ENCODE measurements at regions not wholly inside any gene's neighbourhood (a gene's known extent, or its start where the extent isn't known, plus 50 kb on each side); places are given as distances from the start of the nearest gene placed in this dataset.

DNA sequence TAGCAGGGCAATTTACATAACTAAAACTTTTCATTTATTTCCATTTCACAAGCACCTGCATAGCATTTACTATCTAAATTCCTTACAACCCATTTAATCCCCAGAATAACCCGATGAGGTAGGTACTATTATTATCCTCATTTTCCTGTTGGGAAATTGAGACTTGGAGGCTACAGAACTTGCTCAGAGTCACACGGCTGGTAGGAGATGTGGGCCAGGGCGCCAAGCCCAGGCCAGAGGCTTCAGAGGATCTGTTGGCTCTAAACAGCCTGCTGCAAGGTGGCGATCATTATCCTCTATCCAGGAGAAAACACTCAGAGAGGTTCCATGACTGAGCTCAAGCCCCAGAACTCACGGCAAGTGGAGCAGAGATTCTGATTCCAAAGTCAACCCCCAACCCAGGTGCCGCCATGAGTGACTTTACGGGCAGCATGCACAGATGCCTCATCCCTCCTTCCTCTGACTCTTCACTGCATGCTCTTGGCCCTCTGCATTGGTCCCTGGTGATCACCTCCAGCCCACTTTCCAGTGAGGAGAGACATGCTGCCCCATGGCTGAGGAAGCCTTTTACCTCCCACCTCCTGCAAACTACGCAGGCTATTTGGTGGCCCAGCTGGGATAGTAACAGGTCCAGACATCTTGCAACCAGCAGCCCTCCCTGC is 168.4 kb upstream of the FSTL4 start:
- H3K27me3 ChIP-seq (ENCODE audit: control insufficient read depth in 2 of 2, insufficient read depth in 2 of 2, low read length in 2 of 2): no peaks in the 10 kb centered on the region
- no peak overlapping the region for H3K4me3 ChIP-seq (ENCODE audit: low read length in 2 of 2)
- no peak overlapping the region for H3K9ac ChIP-seq (ENCODE audit: low read depth in 1 of 2, low read length in 2 of 2)
- no peaks in the 10 kb centered on the region for H3K4me1 ChIP-seq (ENCODE audit: control insufficient read depth in 2 of 2, insufficient read depth in 2 of 2, low read length in 2 of 2)
- no peaks in the 10 kb centered on the region for H3K9me3 ChIP-seq (ENCODE audit: control insufficient read depth in 2 of 2, low read length in 2 of 2)
- no peak overlapping the region for H3K27ac ChIP-seq (ENCODE audit: low read depth in 2 of 2, low read length in 2 of 2)
- no peaks in the 10 kb centered on the region for H3K36me3 ChIP-seq (ENCODE audit: control insufficient read depth in 2 of 2, insufficient read depth in 2 of 2, low read length in 2 of 2)

- no peaks in the 10 kb centered on the region for H3K4me1 ChIP-seq (ENCODE audit: control insufficient read depth in 2 of 2, insufficient read depth in 2 of 2, low read length in 2 of 2)
- H3K27me3 ChIP-seq (ENCODE audit: control insufficient read depth in 2 of 2, insufficient read depth in 2 of 2, low read length in 2 of 2): no peaks in the 10 kb centered on the region
- no peaks in the 10 kb centered on the region for H3K36me3 ChIP-seq (ENCODE audit: control insufficient read depth in 2 of 2, insufficient read depth in 2 of 2, low read length in 2 of 2)
- no peaks in the 10 kb centered on the region for H3K9me3 ChIP-seq (ENCODE audit: control insufficient read depth in 2 of 2, low read length in 2 of 2)
- no peak overlapping the region for H3K9ac ChIP-seq (ENCODE audit: low read depth in 1 of 2, low read length in 2 of 2)
- no peak overlapping the region for H3K4me3 ChIP-seq (ENCODE audit: low read length in 2 of 2)
- no peak overlapping the region for H3K27ac ChIP-seq (ENCODE audit: low read depth in 2 of 2, low read length in 2 of 2)
Measured at GRCh38 chr5:133779828-133780475, 167.6 kb upstream of the FSTL4 start.

GRCh38 chr5:133778636-133779035 is 166.3 kb upstream of the FSTL4 start:
- Histone ChIP-seq H3K27me3 (ENCODE audit: control insufficient read depth in 2 of 2, insufficient read depth in 2 of 2, low read length in 2 of 2) (no peaks in the 10 kb centered on the region), H3K4me1 (ENCODE audit: control insufficient read depth in 2 of 2, insufficient read depth in 2 of 2, low read length in 2 of 2) (no peaks in the 10 kb centered on the region), H3K9ac (ENCODE audit: low read depth in 1 of 2, low read length in 2 of 2) (no peak overlapping the region), H3K27ac (ENCODE audit: low read depth in 2 of 2, low read length in 2 of 2) (no peak overlapping the region), H3K36me3 (ENCODE audit: control insufficient read depth in 2 of 2, insufficient read depth in 2 of 2, low read length in 2 of 2) (no peaks in the 10 kb centered on the region), H3K9me3 (ENCODE audit: control insufficient read depth in 2 of 2, low read length in 2 of 2) (no peaks in the 10 kb centered on the region), H3K4me3 (ENCODE audit: low read length in 2 of 2) (no peak overlapping the region)

- Histone ChIP-seq H3K9me3 (ENCODE audit: control insufficient read depth in 2 of 2, low read length in 2 of 2) (no peaks in the 10 kb centered on the region), H3K9ac (ENCODE audit: low read depth in 1 of 2, low read length in 2 of 2) (no peak overlapping the region), H3K4me3 (ENCODE audit: low read length in 2 of 2) (no peak overlapping the region), H3K4me1 (ENCODE audit: control insufficient read depth in 2 of 2, insufficient read depth in 2 of 2, low read length in 2 of 2) (no peaks in the 10 kb centered on the region), H3K36me3 (ENCODE audit: control insufficient read depth in 2 of 2, insufficient read depth in 2 of 2, low read length in 2 of 2) (no peaks in the 10 kb centered on the region), H3K27ac (ENCODE audit: low read depth in 2 of 2, low read length in 2 of 2) (no peak overlapping the region), H3K27me3 (ENCODE audit: control insufficient read depth in 2 of 2, insufficient read depth in 2 of 2, low read length in 2 of 2) (no peaks in the 10 kb centered on the region)
Measured at GRCh38 chr5:133777951-133778350, 165.6 kb upstream of the FSTL4 start.

DNA sequence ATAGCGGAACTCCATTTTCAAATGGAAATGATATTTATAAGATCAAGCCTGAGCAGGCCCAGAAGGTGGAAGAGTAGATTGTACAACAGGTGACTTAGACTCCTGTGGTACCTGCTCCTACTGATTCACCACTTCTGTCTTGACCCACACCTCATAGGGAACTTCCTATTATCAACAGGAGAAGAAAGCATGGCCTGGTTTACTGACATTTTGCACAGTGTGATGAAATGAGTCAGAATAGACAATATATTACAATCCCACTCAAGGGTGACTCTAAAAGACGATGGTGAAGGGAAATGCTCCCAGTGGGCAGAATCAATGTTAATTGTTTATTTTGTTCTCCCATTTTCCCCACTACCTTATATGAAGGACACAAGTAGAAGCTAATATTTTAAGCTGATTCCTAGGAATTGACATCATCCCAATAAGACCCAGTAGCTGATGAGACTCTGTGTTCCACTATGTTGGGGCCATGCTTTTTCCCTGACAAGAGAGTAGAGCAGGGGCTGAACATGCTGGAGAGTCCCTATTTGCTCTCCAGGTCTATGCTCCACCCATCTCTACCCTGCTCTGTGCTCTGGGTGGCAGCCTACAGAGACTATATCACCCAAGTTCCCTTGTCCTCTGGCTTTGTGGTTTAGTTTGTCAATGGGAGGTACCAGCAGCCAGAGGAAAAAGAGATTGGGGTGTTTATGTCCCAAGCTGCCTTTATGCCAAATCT is 163.4 kb upstream of the FSTL4 start:
- no peaks in the 10 kb centered on the region for H3K27me3 ChIP-seq (ENCODE audit: control insufficient read depth in 2 of 2, insufficient read depth in 2 of 2, low read length in 2 of 2)
- no peak overlapping the region for H3K27ac ChIP-seq (ENCODE audit: low read depth in 2 of 2, low read length in 2 of 2)
- no peaks in the 10 kb centered on the region for H3K4me1 ChIP-seq (ENCODE audit: control insufficient read depth in 2 of 2, insufficient read depth in 2 of 2, low read length in 2 of 2)
- H3K36me3 ChIP-seq (ENCODE audit: control insufficient read depth in 2 of 2, insufficient read depth in 2 of 2, low read length in 2 of 2): no peaks in the 10 kb centered on the region
- H3K9ac ChIP-seq (ENCODE audit: low read depth in 1 of 2, low read length in 2 of 2): no peak overlapping the region
- no peak overlapping the region for H3K4me3 ChIP-seq (ENCODE audit: low read length in 2 of 2)
- no peaks in the 10 kb centered on the region for H3K9me3 ChIP-seq (ENCODE audit: control insufficient read depth in 2 of 2, low read length in 2 of 2)

DNA sequence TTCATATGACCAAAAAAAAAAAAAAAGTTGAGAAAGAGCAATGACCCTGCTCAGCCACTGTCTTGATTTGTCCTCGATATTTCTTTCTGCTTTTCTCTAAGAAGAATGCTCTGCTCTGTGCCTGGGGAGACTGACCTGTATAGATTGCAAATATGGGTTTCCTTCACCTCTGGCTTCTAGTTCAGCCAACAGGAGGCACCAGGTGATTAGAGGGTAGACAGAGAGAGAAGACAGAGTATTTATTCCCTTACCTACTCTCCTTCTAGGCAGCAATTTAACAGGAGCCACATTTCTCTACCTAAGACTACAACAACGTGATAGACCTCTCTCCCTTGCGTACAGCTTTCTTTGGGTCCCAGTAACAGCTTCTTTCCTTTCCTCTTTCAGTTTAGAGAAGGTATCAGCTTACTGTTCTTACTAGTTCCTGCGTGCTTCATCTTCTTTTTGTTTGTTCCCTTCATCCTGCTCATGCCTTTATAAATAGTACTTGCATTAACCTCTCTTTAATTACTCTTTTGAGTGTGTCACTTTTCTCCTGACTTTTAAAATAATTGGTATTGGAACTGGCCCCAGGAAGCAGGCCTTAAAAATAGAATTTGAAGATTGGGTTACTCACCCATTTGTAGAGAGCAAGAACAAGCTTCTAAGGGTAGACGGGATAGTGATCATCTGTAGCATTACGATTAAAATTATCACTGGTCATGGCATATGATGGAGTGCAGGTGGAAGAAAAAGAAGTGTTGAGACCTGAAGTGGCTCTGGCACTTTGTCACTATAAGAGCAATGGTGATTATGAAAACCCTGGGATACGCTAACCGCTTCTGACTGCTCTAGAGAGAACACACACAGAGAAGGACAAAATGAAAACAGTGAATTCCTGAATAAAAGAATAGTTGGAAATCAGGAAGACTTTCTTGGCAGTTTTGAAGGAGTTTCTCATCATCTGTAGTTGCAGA is 161.2 kb upstream of the FSTL4 start:
- Histone ChIP-seq H3K27me3 (ENCODE audit: control insufficient read depth in 2 of 2, insufficient read depth in 2 of 2, low read length in 2 of 2) (no peaks in the 10 kb centered on the region), H3K4me3 (ENCODE audit: low read length in 2 of 2) (no peak overlapping the region), H3K9ac (ENCODE audit: low read depth in 1 of 2, low read length in 2 of 2) (no peak overlapping the region), H3K4me1 (ENCODE audit: control insufficient read depth in 2 of 2, insufficient read depth in 2 of 2, low read length in 2 of 2) (no peaks in the 10 kb centered on the region), H3K9me3 (ENCODE audit: control insufficient read depth in 2 of 2, low read length in 2 of 2) (no peaks in the 10 kb centered on the region), H3K36me3 (ENCODE audit: control insufficient read depth in 2 of 2, insufficient read depth in 2 of 2, low read length in 2 of 2) (no peaks in the 10 kb centered on the region), H3K27ac (ENCODE audit: low read depth in 2 of 2, low read length in 2 of 2) (no peak overlapping the region)

- H3K27me3 ChIP-seq (ENCODE audit: control insufficient read depth in 2 of 2, insufficient read depth in 2 of 2, low read length in 2 of 2): no peaks in the 10 kb centered on the region
- no peaks in the 10 kb centered on the region for H3K9me3 ChIP-seq (ENCODE audit: control insufficient read depth in 2 of 2, low read length in 2 of 2)
- no peak overlapping the region for H3K27ac ChIP-seq (ENCODE audit: low read depth in 2 of 2, low read length in 2 of 2)
- no peaks in the 10 kb centered on the region for H3K36me3 ChIP-seq (ENCODE audit: control insufficient read depth in 2 of 2, insufficient read depth in 2 of 2, low read length in 2 of 2)
- no peak overlapping the region for H3K9ac ChIP-seq (ENCODE audit: low read depth in 1 of 2, low read length in 2 of 2)
- H3K4me1 ChIP-seq (ENCODE audit: control insufficient read depth in 2 of 2, insufficient read depth in 2 of 2, low read length in 2 of 2): no peaks in the 10 kb centered on the region
- H3K4me3 ChIP-seq (ENCODE audit: low read length in 2 of 2): no peak overlapping the region
Measured at GRCh38 chr5:133769842-133770241, 157.5 kb upstream of the FSTL4 start.

DNA sequence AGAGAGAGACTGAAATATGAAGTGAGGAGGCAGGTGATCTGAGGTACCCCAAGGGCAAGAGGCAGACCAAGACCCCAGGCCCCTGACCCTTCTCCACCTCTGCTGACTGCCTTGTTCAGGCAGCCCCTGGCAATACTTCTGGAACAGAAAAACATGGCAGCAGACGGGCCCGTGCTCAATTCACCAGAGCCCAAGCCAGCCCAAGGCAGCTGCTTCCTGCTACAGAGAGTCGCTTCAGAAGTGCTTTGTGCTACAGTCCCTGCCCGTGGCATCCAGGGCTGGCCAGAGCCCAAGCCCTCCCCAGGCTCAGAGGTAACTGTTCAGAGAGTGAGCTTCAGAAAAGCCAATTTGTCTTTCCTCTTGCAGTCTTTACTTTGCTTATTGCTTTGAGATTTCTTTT is 151.4 kb upstream of the FSTL4 start:
- no peaks in the 10 kb centered on the region for H3K9me3 ChIP-seq (ENCODE audit: control insufficient read depth in 2 of 2, low read length in 2 of 2)
- H3K27me3 ChIP-seq (ENCODE audit: control insufficient read depth in 2 of 2, insufficient read depth in 2 of 2, low read length in 2 of 2): no peaks in the 10 kb centered on the region
- H3K9ac ChIP-seq (ENCODE audit: low read depth in 1 of 2, low read length in 2 of 2): no peak overlapping the region
- H3K36me3 ChIP-seq (ENCODE audit: control insufficient read depth in 2 of 2, insufficient read depth in 2 of 2, low read length in 2 of 2): no peaks in the 10 kb centered on the region
- no peak overlapping the region for H3K27ac ChIP-seq (ENCODE audit: low read depth in 2 of 2, low read length in 2 of 2)
- no peaks in the 10 kb centered on the region for H3K4me1 ChIP-seq (ENCODE audit: control insufficient read depth in 2 of 2, insufficient read depth in 2 of 2, low read length in 2 of 2)
- H3K4me3 ChIP-seq (ENCODE audit: low read length in 2 of 2): no peak overlapping the region

GRCh38 chr5:133761632-133762031 is 149.3 kb upstream of the FSTL4 start:
- Histone ChIP-seq H3K9me3 (ENCODE audit: control insufficient read depth in 2 of 2, low read length in 2 of 2) (no peaks in the 10 kb centered on the region), H3K27ac (ENCODE audit: low read depth in 2 of 2, low read length in 2 of 2) (no peak overlapping the region), H3K36me3 (ENCODE audit: control insufficient read depth in 2 of 2, insufficient read depth in 2 of 2, low read length in 2 of 2) (no peaks in the 10 kb centered on the region), H3K4me3 (ENCODE audit: low read length in 2 of 2) (no peak overlapping the region), H3K4me1 (ENCODE audit: control insufficient read depth in 2 of 2, insufficient read depth in 2 of 2, low read length in 2 of 2) (no peaks in the 10 kb centered on the region), H3K27me3 (ENCODE audit: control insufficient read depth in 2 of 2, insufficient read depth in 2 of 2, low read length in 2 of 2) (peaks cover 0 to 3% of the 10 kb centered on the region in 2 donors), H3K9ac (ENCODE audit: low read depth in 1 of 2, low read length in 2 of 2) (no peak overlapping the region)

Data from mucosa of rectum (tissue), 2 donors.